ENCODE measurements at regions not wholly inside any gene's neighbourhood (a gene's known extent, or its start where the extent isn't known, plus 50 kb on each side); places are given as distances from the start of the nearest gene placed in this dataset.

DNA sequence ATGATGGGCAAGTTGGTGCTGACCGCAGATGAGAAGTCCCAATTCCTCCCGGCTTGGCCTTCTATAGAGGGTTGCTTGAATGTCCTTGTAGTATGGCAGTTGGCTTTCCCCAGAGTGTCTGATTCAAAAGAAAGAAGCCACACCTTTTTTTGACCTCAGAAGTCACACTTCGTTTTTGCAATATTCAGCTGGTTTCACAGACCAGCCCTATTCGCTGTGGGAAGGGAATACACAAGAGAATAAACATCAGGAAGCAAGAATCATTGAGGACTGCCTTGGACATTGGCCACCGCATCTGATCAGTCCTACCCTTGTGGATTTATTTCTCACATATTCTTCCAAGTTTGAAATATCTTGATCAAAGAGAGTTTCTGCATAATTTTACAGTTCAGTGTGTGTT is 228.6 kb upstream of the SUCLG2 start:
- no peaks in the 10 kb centered on the region for H3K4me1 Mint-ChIP-seq
- no peak for ATAC-seq (replicated peaks)
- no peaks in the 10 kb centered on the region for H3K36me3 Mint-ChIP-seq (ENCODE audit: low read depth)
- H3K4me3 Mint-ChIP-seq: no peak overlapping the region
- no peaks in the 10 kb centered on the region for H3K9me3 Mint-ChIP-seq
- H3K27me3 Mint-ChIP-seq: peaks cover 6% of the 10 kb centered on the region
- H3K27ac Mint-ChIP-seq: no peak overlapping the region

DNA sequence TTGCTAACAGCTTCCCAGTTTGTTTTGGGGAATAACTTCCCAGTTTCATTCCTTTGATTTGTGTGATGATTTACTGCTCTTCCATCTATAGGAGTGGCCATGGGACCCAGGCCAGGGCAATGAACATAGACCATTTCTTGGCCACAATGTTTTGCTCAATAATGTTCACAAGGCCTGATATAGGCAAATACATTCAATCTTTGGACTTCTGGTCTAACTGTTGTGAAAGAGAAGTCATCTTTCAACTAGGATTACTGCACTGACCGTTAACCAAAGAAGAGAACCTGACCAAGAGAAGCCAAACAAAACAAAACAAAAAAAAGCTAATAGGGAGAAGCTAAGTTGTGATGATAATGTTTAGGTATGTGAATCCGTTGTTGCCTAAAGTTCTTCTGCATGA is 221.8 kb upstream of the SUCLG2 start:
- H3K4me3 Mint-ChIP-seq: no peak overlapping the region
- no peaks in the 10 kb centered on the region for H3K4me1 Mint-ChIP-seq
- no peak for ATAC-seq (replicated peaks)
- no peaks in the 10 kb centered on the region for H3K36me3 Mint-ChIP-seq (ENCODE audit: low read depth)
- H3K27me3 Mint-ChIP-seq: no peaks in the 10 kb centered on the region
- H3K9me3 Mint-ChIP-seq: no peaks in the 10 kb centered on the region
- no peak overlapping the region for H3K27ac Mint-ChIP-seq

DNA sequence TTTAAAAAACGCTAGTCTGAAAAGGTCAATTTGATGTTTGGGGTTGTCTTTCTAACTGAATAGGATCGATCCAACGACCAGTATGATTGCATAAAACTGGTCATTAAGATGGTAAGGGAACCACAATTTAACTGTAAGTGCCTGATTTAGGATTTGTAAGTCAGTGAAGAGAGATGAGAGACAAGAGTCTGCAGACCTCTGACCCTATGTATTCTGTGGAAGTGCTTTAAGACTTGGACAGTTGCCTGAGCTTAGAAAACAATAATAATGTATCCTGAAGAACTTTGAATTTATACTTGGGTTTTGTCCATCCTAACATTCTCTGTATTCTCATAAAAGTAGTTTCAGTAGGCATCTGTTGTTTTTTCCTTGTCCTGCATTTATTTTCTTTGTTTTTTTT is 221.4 kb upstream of the SUCLG2 start:
- no peak for ATAC-seq (replicated peaks)
- Mint-ChIP-seq H3K27ac (no peak overlapping the region), H3K4me1 (no peaks in the 10 kb centered on the region), H3K9me3 (no peaks in the 10 kb centered on the region), H3K36me3 (ENCODE audit: low read depth) (no peaks in the 10 kb centered on the region), H3K4me3 (no peak overlapping the region), H3K27me3 (no peaks in the 10 kb centered on the region)

DNA sequence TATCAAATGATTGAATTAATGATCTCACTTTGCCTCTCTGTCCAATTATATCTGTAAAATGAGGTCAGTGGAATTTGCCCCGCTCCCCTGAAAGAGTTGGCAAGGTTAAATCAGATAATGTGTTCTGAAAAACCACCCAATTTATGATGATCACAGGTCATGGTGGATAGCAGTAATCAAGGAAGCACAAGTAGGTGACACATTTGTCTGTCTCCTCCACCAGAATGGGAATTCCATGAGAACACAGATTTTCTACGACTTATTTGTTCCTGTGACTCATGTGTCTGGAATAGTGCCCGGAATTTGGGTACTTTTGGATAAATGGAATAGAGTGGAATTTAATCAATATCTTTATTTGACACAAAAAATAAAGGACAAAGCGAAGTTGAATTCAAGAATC is 220.9 kb upstream of the SUCLG2 start:
- no peaks in the 10 kb centered on the region for H3K27me3 Mint-ChIP-seq
- H3K4me1 Mint-ChIP-seq: no peaks in the 10 kb centered on the region
- no peak overlapping the region for H3K4me3 Mint-ChIP-seq
- H3K9me3 Mint-ChIP-seq: no peaks in the 10 kb centered on the region
- no peaks in the 10 kb centered on the region for H3K36me3 Mint-ChIP-seq (ENCODE audit: low read depth)
- ATAC-seq (replicated peaks): no peak
- H3K27ac Mint-ChIP-seq: no peak overlapping the region

DNA sequence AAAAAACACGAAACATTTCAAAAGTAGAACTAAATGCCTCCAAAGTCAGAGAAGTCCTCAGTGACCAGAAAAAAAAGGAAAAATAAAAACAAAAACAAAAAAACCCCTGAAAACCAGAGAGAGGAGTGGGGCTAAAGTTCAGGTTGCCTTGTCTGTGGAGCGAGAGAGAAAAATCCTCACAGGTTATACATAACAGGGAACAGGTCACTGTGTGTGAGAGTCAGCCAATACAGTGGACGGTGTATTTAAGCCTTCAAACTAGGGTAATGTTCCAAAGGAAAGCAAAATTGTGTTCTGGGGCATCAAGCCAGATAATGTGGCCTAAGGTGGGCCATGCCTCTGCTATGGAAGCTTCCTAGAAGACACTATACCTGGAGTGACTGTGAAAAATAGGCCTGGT is 216.1 kb upstream of the SUCLG2 start:
- H3K27me3 Mint-ChIP-seq: no peaks in the 10 kb centered on the region
- no peaks in the 10 kb centered on the region for H3K4me1 Mint-ChIP-seq

DNA sequence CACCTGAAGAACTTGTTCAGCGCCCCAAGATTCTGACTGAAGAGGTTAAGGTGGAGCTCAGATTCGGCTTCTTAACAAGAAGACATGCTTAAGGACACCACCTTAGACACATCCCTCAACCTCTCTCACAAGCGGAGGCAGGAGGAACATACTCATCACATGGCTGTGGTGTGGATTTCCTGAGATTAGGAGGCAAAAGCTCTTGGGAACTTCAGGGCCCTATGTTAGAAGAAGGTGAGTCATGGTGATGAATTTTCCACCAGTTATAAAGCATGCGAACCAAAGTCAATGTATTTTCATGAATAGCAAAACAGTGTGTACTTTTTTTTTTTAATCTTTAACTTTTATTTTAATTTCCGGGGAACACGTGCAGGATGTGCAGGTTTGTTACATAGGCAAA is 212.2 kb upstream of the SUCLG2 start:
- no peak overlapping the region for H3K4me3 Mint-ChIP-seq

More for the DNA sequence above, 216.1 kb upstream of the SUCLG2 start:
- Mint-ChIP-seq H3K4me3 (no peak overlapping the region), H3K9me3 (no peaks in the 10 kb centered on the region), H3K27ac (no peak overlapping the region), H3K36me3 (ENCODE audit: low read depth) (no peaks in the 10 kb centered on the region)
- ATAC-seq (replicated peaks): no peak

DNA sequence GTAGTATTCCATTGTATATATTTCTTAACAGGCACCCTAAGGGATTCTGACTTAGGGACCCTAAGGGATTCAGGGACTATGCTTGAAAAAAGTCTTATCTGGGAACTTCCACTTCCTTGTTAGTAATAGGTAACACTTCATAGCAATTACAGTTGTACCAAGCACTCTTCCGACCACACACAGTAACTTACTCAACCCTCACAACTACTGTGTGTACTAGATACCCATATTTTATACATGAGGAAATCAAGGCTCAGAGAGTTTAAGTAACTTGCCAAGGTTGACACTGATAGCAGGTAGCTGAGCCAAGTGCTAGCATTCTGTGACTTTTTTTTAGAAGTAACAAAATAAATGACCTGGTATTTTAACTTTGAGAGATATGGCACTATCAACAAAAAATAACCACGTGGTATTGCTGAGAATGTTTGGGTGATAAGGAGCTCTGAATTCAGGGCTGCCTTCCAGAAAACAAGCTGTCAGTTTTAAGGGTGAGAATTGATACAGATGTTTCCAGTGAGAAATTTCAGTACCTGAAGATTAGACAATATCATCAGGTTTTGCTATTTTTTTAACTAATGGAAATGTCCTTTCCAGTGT is 210.3 kb upstream of the SUCLG2 start:
- Mint-ChIP-seq H3K4me3 (no peak overlapping the region), H3K4me1 (no peaks in the 10 kb centered on the region), H3K36me3 (ENCODE audit: low read depth) (no peaks in the 10 kb centered on the region), H3K9me3 (no peaks in the 10 kb centered on the region), H3K27me3 (no peaks in the 10 kb centered on the region), H3K27ac (no peak overlapping the region)
- ATAC-seq (replicated peaks): no peak

More for the DNA sequence above, 212.2 kb upstream of the SUCLG2 start:
- Mint-ChIP-seq H3K27me3 (no peaks in the 10 kb centered on the region), H3K36me3 (ENCODE audit: low read depth) (no peaks in the 10 kb centered on the region), H3K9me3 (no peaks in the 10 kb centered on the region), H3K4me1 (no peaks in the 10 kb centered on the region), H3K27ac (no peak overlapping the region)
- ATAC-seq (replicated peaks): no peak

DNA sequence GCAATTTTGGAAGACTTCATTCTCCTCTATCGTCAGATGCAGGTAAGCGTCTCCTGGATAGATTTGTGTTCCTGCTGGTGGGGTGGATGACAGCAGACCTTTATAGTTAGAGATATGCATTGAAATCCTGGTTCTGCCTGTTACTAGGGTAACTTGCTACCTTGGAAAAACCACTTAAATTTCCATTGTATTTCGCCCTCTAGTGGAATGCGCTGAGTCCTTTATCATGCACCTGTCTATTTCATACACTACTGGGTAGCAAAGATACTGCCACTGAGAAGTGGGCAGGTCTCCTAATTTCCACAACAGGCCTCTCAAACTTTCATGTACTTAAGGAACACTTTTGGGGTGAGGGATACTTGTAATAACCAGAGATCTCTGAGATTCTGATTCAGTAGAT is 209.5 kb upstream of the SUCLG2 start:
- Mint-ChIP-seq H3K9me3 (no peaks in the 10 kb centered on the region), H3K4me3 (no peak overlapping the region), H3K4me1 (no peaks in the 10 kb centered on the region), H3K36me3 (ENCODE audit: low read depth) (no peaks in the 10 kb centered on the region), H3K27ac (no peak overlapping the region), H3K27me3 (no peaks in the 10 kb centered on the region)
- no peak for ATAC-seq (replicated peaks)

DNA sequence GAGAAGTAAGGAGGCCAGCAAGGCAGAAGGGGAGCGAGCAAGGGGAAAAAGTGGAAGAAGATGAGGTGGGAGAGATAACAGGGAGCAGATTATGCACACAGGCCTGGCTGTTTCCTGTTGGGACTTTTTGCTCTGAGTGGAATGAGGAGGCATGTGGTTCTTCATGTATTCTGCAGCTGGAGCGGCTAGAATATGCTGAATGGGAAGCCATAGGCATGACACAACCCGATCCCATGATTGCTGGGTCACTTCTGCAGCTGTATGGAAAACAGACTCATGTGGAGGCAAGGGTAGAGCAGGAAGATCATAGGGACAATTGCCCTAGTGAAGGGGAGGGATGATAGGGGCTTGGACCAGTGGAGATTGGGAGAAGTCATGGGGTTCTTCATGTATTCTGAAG is 206.0 kb upstream of the SUCLG2 start:
- Mint-ChIP-seq H3K4me3 (no peak overlapping the region), H3K27ac (no peak overlapping the region), H3K4me1 (no peaks in the 10 kb centered on the region), H3K9me3 (no peaks in the 10 kb centered on the region), H3K36me3 (ENCODE audit: low read depth) (no peaks in the 10 kb centered on the region), H3K27me3 (no peaks in the 10 kb centered on the region)
- ATAC-seq (replicated peaks): no peak

DNA sequence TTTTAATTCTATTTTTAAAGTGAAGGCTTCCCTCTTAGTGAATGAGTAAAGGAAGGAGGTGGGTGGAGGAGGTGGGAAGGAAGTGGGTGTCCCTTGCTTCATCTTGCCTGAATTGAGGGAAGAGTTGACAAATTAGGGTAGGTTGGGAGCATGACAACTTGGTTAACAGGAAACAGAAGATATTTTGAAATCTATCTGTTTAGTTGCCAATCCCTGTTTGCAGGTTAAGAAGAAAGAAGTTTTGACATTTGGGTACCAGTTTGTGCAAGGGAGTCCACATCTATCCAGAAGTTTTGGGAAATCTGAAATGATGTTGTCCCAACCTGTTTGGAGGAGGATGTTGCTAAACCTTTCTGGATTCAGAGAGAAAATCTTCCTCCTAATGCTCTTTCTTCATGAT is 204.1 kb upstream of the SUCLG2 start:
- H3K27ac Mint-ChIP-seq: no peak overlapping the region
- no peak for ATAC-seq (replicated peaks)
- H3K4me1 Mint-ChIP-seq: no peaks in the 10 kb centered on the region
- peaks cover 6% of the 10 kb centered on the region for H3K27me3 Mint-ChIP-seq
- H3K9me3 Mint-ChIP-seq: no peaks in the 10 kb centered on the region
- H3K36me3 Mint-ChIP-seq (ENCODE audit: low read depth): no peaks in the 10 kb centered on the region
- H3K4me3 Mint-ChIP-seq: no peak overlapping the region

DNA sequence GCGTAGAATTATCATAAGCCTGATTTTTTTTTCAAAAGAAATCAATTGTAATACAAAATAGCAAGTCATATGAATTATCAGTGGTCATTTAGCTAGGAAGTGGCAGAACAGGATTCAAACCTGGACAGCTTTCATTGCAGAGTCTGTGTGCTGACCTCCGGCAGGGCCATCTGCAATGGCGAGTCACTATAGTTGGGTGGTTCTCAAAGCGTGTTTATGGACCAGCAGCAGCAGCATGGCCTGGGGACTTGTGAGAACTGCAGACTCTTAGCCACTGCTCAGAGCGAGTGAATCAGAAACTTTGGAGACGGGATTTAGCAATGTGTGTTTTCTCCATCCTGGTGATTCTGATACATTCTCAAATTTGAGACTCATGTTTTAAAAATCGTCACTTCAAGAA is 202.3 kb upstream of the SUCLG2 start:
- H3K4me1 Mint-ChIP-seq: no peaks in the 10 kb centered on the region
- ATAC-seq (replicated peaks): no peak
- no peak overlapping the region for H3K27ac Mint-ChIP-seq
- no peak overlapping the region for H3K4me3 Mint-ChIP-seq
- no peaks in the 10 kb centered on the region for H3K9me3 Mint-ChIP-seq
- no peaks in the 10 kb centered on the region for H3K36me3 Mint-ChIP-seq (ENCODE audit: low read depth)
- H3K27me3 Mint-ChIP-seq: peaks cover 7% of the 10 kb centered on the region

DNA sequence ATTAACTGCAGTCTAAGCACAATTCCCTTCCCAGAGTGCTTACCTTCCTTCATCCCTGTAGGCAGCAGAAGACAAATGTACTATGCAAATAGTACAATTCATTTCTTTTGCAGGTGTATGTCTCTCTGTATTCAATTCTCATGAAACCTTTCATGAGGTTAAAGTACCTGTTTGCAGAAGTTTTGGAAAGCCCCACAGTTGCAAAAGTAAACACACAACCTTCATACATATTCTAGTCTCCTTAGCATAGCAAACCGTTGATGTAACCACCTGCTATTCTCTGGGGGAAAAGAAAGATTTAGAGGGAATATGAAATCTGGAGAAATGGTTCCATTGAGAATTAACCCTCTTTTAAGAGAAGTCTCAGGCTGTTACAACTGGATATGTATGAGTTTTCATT is 200.3 kb upstream of the SUCLG2 start:
- no peak for ATAC-seq (replicated peaks)
- no peaks in the 10 kb centered on the region for H3K36me3 Mint-ChIP-seq (ENCODE audit: low read depth)
- no peak overlapping the region for H3K4me3 Mint-ChIP-seq
- H3K4me1 Mint-ChIP-seq: no peaks in the 10 kb centered on the region
- H3K9me3 Mint-ChIP-seq: no peaks in the 10 kb centered on the region
- H3K27ac Mint-ChIP-seq: no peak overlapping the region
- peaks cover 7% of the 10 kb centered on the region for H3K27me3 Mint-ChIP-seq

DNA sequence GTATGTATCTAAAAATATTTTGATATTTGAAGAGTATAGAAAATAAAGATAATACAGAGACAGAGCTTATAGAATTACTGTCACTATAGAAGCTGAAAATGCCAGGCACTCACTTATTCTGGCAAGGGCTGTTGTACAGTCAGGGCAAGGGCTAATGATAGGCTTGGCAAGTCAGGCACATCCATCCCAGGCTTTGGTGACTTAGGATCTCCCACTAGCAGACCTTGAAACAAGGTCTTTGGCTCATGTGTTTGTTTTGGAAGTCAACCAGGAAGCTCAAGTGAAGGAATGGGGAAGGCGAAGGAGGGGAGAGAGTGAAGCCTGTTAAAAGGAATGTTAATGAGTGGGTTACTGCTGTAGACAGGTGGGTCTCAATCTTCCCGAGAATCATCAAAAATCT is 199.1 kb upstream of the SUCLG2 start:
- H3K27me3 Mint-ChIP-seq: peaks cover 7% of the 10 kb centered on the region

DNA sequence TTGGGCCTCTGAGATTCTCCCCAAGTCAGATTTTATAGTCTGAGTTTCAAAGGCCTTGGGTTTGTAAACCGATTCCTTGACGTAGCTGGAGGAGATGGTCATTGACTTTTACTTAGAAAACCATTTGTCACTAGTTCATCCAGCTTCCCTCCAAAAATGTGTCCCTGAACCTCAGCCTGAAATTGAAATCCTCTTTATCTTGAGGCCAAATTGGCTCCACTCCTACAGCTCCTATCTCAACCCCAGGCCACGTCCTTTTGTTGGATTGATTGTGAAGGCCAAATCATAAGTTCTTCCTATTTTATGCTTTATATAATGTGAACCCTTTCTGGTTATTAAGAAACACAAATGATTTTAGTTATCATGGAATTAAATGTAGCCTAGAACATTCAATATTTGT is 193.9 kb upstream of the SUCLG2 start:
- no peak for ATAC-seq (replicated peaks)
- Mint-ChIP-seq H3K4me1 (no peaks in the 10 kb centered on the region), H3K27me3 (no peaks in the 10 kb centered on the region), H3K4me3 (no peak overlapping the region), H3K36me3 (ENCODE audit: low read depth) (no peaks in the 10 kb centered on the region), H3K9me3 (no peaks in the 10 kb centered on the region), H3K27ac (no peak overlapping the region)

More for the DNA sequence above, 199.1 kb upstream of the SUCLG2 start:
- no peaks in the 10 kb centered on the region for H3K9me3 Mint-ChIP-seq
- H3K4me1 Mint-ChIP-seq: no peaks in the 10 kb centered on the region
- no peak for ATAC-seq (replicated peaks)
- H3K4me3 Mint-ChIP-seq: no peak overlapping the region
- no peaks in the 10 kb centered on the region for H3K36me3 Mint-ChIP-seq (ENCODE audit: low read depth)
- H3K27ac Mint-ChIP-seq: no peak overlapping the region

DNA sequence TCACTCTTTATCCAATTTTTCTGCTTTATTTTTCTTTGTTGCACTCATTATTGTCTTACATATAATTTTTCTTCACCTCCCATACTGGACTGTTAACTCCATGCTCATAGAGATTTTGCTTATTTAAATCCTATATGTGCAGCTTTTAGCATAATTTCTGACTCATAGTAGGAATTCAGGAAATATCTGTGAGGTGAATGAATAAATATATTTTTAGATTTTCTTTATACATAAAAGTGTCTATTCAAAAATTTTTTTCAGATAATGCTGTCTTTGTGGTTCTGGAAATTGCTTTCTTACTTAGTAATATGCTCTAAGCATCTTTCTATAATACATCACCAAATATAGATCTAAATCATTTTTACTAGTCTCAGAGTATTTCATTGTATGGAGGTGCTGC is 191.8 kb upstream of the SUCLG2 start:
- H3K9me3 Mint-ChIP-seq: no peaks in the 10 kb centered on the region
- H3K4me1 Mint-ChIP-seq: no peaks in the 10 kb centered on the region
- no peak overlapping the region for H3K4me3 Mint-ChIP-seq
- no peaks in the 10 kb centered on the region for H3K36me3 Mint-ChIP-seq (ENCODE audit: low read depth)
- no peak overlapping the region for H3K27ac Mint-ChIP-seq
- peaks cover 2% of the 10 kb centered on the region for H3K27me3 Mint-ChIP-seq
- no peak for ATAC-seq (replicated peaks)

DNA sequence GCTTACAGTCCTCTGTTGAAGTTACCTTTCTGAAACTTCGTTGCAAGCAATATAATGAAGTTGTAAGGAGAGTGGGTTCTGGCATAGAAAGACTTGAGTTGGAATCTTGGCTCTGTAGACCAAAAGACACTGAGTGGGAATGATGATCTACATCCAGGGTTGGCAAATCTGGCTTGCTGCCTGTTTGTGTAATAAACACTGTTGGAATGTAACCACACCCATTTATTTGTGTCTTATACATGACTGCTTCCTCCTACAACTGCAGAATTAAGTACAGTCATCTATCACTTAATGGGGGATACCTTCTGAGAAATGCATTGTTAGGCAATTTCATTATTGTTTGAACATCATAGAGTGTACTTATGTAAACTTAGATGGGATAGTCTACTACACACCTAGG is 178.4 kb upstream of the SUCLG2 start:
- no peak overlapping the region for H3K27ac Mint-ChIP-seq
- H3K36me3 Mint-ChIP-seq (ENCODE audit: low read depth): no peaks in the 10 kb centered on the region
- peaks cover 12% of the 10 kb centered on the region for H3K9me3 Mint-ChIP-seq
- H3K27me3 Mint-ChIP-seq: peaks cover 13% of the 10 kb centered on the region
- ATAC-seq (replicated peaks): no peak
- no peak overlapping the region for H3K4me3 Mint-ChIP-seq
- no peaks in the 10 kb centered on the region for H3K4me1 Mint-ChIP-seq

Measured in activated T-helper 17 cell treated with anti-CD3 and anti-CD28 coated beads, Interleukin-2, amount 50 U/mL, for 72 hours (primary cell).